Adrenal gland (tissue), 5 donors: ENCODE measurements at regions not wholly inside any gene's neighbourhood (a gene's known extent, or its start where the extent isn't known, plus 50 kb on each side); places are given as distances from the start of the nearest gene placed in this dataset.

Experiments used
- POLR2A ChIP-seq, 2 donors: fragments of 450-650 bp; IDR thresholded peaks; one replicate each; pipeline ENCODE4 v1.6.1; 2017; ENCODE audit warnings: antibody characterized with exemption in 2 of 2, mild to moderate bottlenecking in 2 of 2, moderate library complexity in 1 of 2
- TF ChIP-seq, protein P1 (sequence below), 6 experiments: fragments of 450-650 bp in 4 of 6; fragments of 200-600 bp in 2 of 6; sonication (generic) in 1 of 6; IDR thresholded peaks; 1 replicate in 5 of 6; 2 replicates in 1 of 6; pipeline versions ENCODE4 v1.5.1 to v1.8.0; 2016 to 2021; ENCODE audit warnings: antibody characterized with exemption in 6 of 6, mild to moderate bottlenecking in 2 of 6, moderate library complexity in 1 of 6
- donor health status: DM: no; HTN: no; CAD: no.

DNA sequence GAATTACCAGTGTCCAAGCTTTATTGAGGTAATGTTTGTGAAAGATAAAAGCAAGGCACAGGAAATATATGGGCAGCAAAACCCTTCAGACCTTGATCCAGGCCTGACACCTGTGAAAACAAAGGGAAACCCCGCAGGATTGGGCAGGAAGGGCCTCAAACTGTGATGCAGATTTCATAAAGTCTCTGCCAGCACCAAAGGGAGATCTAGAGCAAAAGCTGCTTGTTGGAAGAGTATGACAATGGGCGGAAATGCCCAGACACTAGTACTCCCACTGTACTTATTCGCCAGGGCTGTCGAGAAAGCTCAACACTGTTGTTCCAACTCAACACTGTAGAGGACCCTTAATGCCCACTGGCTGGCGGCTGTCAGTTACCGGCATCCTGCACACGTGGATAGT, 207.9 kb downstream of the CD47 start:
- TF ChIP-seq POLR2A (IDR thresholded peaks at IDR 0.05) = no peak
- TF ChIP-seq, protein P1, sequence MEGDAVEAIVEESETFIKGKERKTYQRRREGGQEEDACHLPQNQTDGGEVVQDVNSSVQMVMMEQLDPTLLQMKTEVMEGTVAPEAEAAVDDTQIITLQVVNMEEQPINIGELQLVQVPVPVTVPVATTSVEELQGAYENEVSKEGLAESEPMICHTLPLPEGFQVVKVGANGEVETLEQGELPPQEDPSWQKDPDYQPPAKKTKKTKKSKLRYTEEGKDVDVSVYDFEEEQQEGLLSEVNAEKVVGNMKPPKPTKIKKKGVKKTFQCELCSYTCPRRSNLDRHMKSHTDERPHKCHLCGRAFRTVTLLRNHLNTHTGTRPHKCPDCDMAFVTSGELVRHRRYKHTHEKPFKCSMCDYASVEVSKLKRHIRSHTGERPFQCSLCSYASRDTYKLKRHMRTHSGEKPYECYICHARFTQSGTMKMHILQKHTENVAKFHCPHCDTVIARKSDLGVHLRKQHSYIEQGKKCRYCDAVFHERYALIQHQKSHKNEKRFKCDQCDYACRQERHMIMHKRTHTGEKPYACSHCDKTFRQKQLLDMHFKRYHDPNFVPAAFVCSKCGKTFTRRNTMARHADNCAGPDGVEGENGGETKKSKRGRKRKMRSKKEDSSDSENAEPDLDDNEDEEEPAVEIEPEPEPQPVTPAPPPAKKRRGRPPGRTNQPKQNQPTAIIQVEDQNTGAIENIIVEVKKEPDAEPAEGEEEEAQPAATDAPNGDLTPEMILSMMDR (IDR thresholded peaks at IDR 0.05) = no peak
